ENCODE measurements at regions not wholly inside any gene's neighbourhood (a gene's known extent, or its start where the extent isn't known, plus 50 kb on each side); places are given as distances from the start of the nearest gene placed in this dataset.

DNA sequence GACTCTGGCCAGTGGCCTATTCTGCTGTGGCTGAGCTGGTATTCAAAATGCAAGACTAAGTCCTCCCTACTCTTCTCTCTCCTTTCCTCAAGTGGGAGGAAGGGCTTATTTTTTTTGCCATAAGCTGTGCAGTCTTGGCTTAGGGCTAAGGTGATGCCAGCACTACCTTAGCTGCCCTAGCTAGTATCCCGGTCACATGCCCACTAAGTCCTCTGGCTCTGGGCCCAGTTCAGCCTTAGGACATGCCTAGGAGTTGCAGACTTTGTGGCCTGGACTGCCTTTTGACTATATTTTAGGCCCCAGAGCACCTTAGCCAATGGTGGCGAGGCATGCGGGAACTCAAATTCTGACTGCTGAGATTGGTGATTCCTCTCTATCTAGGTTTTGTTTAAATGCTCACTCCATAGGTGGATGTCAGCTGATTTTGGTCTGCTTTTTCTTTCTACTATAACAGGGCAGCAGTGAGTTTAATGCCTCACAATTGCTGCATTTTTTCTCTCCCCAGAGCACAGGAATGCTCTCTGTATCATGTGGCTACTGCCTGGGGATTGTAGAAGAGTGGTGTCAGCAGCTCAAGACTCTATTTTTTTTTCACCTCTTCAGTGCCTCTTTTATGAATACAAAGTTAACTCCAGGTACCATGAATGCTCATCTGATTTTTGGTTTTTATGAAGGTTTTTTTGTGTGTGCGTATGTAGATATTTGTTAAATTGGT, 472.9 kb upstream of the GRID2 start:
- no peak for TF ChIP-seq EZH2 (IDR thresholded peaks at IDR 0.05; ENCODE audit: borderline replicate concordance, low read depth, low read length, severe bottlenecking)
- TF ChIP-seq, protein P1, sequence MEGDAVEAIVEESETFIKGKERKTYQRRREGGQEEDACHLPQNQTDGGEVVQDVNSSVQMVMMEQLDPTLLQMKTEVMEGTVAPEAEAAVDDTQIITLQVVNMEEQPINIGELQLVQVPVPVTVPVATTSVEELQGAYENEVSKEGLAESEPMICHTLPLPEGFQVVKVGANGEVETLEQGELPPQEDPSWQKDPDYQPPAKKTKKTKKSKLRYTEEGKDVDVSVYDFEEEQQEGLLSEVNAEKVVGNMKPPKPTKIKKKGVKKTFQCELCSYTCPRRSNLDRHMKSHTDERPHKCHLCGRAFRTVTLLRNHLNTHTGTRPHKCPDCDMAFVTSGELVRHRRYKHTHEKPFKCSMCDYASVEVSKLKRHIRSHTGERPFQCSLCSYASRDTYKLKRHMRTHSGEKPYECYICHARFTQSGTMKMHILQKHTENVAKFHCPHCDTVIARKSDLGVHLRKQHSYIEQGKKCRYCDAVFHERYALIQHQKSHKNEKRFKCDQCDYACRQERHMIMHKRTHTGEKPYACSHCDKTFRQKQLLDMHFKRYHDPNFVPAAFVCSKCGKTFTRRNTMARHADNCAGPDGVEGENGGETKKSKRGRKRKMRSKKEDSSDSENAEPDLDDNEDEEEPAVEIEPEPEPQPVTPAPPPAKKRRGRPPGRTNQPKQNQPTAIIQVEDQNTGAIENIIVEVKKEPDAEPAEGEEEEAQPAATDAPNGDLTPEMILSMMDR (IDR thresholded peaks at IDR 0.05; ENCODE audit: borderline replicate concordance, extremely low read depth, low read length, poor library complexity, severe bottlenecking) = no peak
